K562 (cell line): ENCODE measurements at regions not wholly inside any gene's neighbourhood (a gene's known extent, or its start where the extent isn't known, plus 50 kb on each side); places are given as distances from the start of the nearest gene placed in this dataset.

Experiments used
- DNMT1 ChIP-seq: fragments of 450-650 bp; IDR thresholded peaks from 2 replicates; pipeline ENCODE4 v1.6.1; 2016; ENCODE audit warnings: antibody characterized with exemption, mild to moderate bottlenecking
- KLF10 ChIP-seq: fragments of 250-450 bp; sonication (Bioruptor Pico); IDR thresholded peaks from 2 replicates; pipeline ENCODE4 v1.6.1; 2021; ENCODE audit warnings: matching md5 sums
- NCOA2 ChIP-seq, 2 experiments: fragments of 450-650 bp; IDR thresholded peaks; 2 replicates each; pipeline ENCODE4 v1.6.1; 2018; ENCODE audit warnings: mild to moderate bottlenecking in 2 of 2, moderate library complexity in 1 of 2; ENCODE audit not compliant: partially characterized antibody in 2 of 2
- SRSF1 ChIP-seq: fragments of 200-400 bp; formaldehyde crosslinking; IDR thresholded peaks from 2 replicates; pipeline ENCODE4 v1.6.1; 2017; ENCODE audit warnings: mild to moderate bottlenecking, low read depth, low read length, moderate library complexity
- ZKSCAN8 ChIP-seq: fragments of 200-800 bp; sonication (Bioruptor generic); IDR thresholded peaks from 2 replicates; pipeline ENCODE4 v1.6.1; 2016; ENCODE audit warnings: missing genetic modification characterization, missing compliant biosample characterization
- TF ChIP-seq, protein P1 (sequence below): sonication (generic); formaldehyde crosslinking; IDR thresholded peaks from 2 replicates; pipeline ENCODE4 v1.8.0; 2022; ENCODE audit warnings: missing genetic modification reagents, mild to moderate bottlenecking, borderline replicate concordance

DNA sequence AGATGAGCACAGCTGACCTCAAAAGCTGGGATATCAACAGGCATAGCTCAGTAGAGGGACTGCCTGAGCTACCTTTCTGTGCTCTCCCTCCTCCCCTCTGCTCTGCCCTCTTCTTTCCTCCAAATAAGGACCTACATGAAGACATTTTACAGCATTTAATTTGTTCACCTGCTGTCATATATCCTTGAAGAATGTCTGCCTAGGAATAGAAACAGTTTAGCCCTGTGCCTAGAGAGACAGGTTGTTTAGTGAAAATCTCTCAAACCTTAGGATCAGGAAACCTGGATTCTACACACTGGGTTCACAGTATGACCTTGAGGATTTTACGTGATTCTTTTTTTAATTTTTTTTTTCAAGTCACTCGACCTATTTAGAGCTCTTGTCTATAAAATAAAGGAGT is 213.0 kb upstream of the SETBP1 start:
- TF ChIP-seq SRSF1 (no peak), ZKSCAN8 (CRISPR knock-in tag) (no peak), DNMT1 (no peak), NCOA2 (IDR thresholded peaks at IDR 0.05; ENCODE audit: partially characterized antibody in 2 of 2) (no peak), KLF10 (no peak)
- TF ChIP-seq, protein P1, sequence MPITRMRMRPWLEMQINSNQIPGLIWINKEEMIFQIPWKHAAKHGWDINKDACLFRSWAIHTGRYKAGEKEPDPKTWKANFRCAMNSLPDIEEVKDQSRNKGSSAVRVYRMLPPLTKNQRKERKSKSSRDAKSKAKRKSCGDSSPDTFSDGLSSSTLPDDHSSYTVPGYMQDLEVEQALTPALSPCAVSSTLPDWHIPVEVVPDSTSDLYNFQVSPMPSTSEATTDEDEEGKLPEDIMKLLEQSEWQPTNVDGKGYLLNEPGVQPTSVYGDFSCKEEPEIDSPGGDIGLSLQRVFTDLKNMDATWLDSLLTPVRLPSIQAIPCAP (CRISPR knock-in tag): no peak
